NB4 (cell line): ENCODE measurements at regions not wholly inside any gene's neighbourhood (a gene's known extent, or its start where the extent isn't known, plus 50 kb on each side); places are given as distances from the start of the nearest gene placed in this dataset.

Experiments used
- DNase-seq: peaks from one replicate; pipeline ENCODE4 v3.0.0; 2010; ENCODE audit warnings: low read depth
- H3K4me3 ChIP-seq: one replicate; pipeline ENCODE4 v1.5.1; 2011; ENCODE audit warnings: mild to moderate bottlenecking, low read depth, low read length, moderate library complexity
- CTCF ChIP-seq: IDR thresholded peaks from one replicate; pipeline ENCODE4 v1.5.1; 2012; ENCODE audit warnings: low read depth, low read length
- MAX ChIP-seq: IDR thresholded peaks from 2 replicates; pipeline ENCODE4 v1.6.1; 2011; ENCODE audit warnings: low read depth, low read length
- MYC ChIP-seq: IDR thresholded peaks from 2 replicates; pipeline ENCODE4 v1.6.1; 2011; ENCODE audit warnings: low read depth, low read length
- POLR2A ChIP-seq: IDR thresholded peaks from 2 replicates; pipeline ENCODE4 v1.6.1; 2011; ENCODE audit warnings: mild to moderate bottlenecking; ENCODE audit not compliant: insufficient read length; ENCODE audit errors: extremely low read depth

- DNase-seq: no peak
- no peak for TF ChIP-seq CTCF
- TF ChIP-seq MYC: no peak
- no peak for TF ChIP-seq POLR2A
- no peak for TF ChIP-seq MAX
- no peak overlapping the region for H3K4me3 ChIP-seq
Measured at GRCh38 chr3:110066206-110066605, 728.9 kb upstream of the DPPA4 start.

- no peak for DNase-seq
- TF ChIP-seq MAX (no peak), CTCF (no peak), POLR2A (no peak), MYC (no peak)
Measured at GRCh38 chr3:110067527-110067926, 730.2 kb upstream of the DPPA4 start.

GRCh38 chr3:110069761-110070160, 732.4 kb upstream of the DPPA4 start:
- TF ChIP-seq POLR2A (no peak), MAX (no peak), CTCF (no peak), MYC (no peak)
- DNase-seq: no peak
- H3K4me3 ChIP-seq: no peak overlapping the region

More at GRCh38 chr3:110067527-110067926, 730.2 kb upstream of the DPPA4 start:
- no peak overlapping the region for H3K4me3 ChIP-seq

GRCh38 chr3:110070161-110070916, 733.0 kb upstream of the DPPA4 start:
- TF ChIP-seq CTCF (no peak), POLR2A (no peak), MYC (no peak), MAX (no peak)
- no peak for DNase-seq

GRCh38 chr3:110074095-110074494, 736.7 kb upstream of the DPPA4 start:
- no peak overlapping the region for H3K4me3 ChIP-seq
- DNase-seq: no peak
- TF ChIP-seq MYC (no peak), POLR2A (no peak), CTCF (no peak), MAX (no peak)

More at GRCh38 chr3:110070161-110070916, 733.0 kb upstream of the DPPA4 start:
- no peak overlapping the region for H3K4me3 ChIP-seq
